ENCODE measurements at regions not wholly inside any gene's neighbourhood (a gene's known extent, or its start where the extent isn't known, plus 50 kb on each side); places are given as distances from the start of the nearest gene placed in this dataset.

GRCh38 chr11:109769858-109770257 lies 323.3 kb upstream of the ZC3H12C start:
- no peak for DNase-seq (ENCODE audit: low read depth in 6 of 9, low spot score in 9 of 9)
- no peaks in the 10 kb centered on the region for H3K4me1 ChIP-seq (ENCODE audit: control insufficient read depth in 2 of 2, insufficient read depth in 2 of 2, low read length in 2 of 2)
- H3K9me3 ChIP-seq (ENCODE audit: control insufficient read depth in 2 of 2, insufficient read depth in 1 of 2, low read length in 1 of 2): no peaks in the 10 kb centered on the region
- H3K27ac ChIP-seq (ENCODE audit: low read depth in 1 of 2, low read length in 1 of 2): no peak overlapping the region
- 93% methylated on average over 4 of the region's 4 CpGs for WGBS
- no peak overlapping the region for H3K4me3 ChIP-seq (ENCODE audit: low read length in 2 of 2)
- no peaks in the 10 kb centered on the region for H3K27me3 ChIP-seq (ENCODE audit: control insufficient read depth in 2 of 2, insufficient read depth in 1 of 2, low read length in 1 of 2)
- no peaks in the 10 kb centered on the region for H3K36me3 ChIP-seq (ENCODE audit: control insufficient read depth in 2 of 2, insufficient read depth in 2 of 2, low read length in 1 of 2)

- DNase-seq (ENCODE audit: low read depth in 6 of 9, low spot score in 9 of 9): no peak
- Histone ChIP-seq H3K9me3 (ENCODE audit: control insufficient read depth in 2 of 2, insufficient read depth in 1 of 2, low read length in 1 of 2) (no peaks in the 10 kb centered on the region), H3K27ac (ENCODE audit: low read depth in 1 of 2, low read length in 1 of 2) (no peak overlapping the region), H3K4me1 (ENCODE audit: control insufficient read depth in 2 of 2, insufficient read depth in 2 of 2, low read length in 2 of 2) (no peaks in the 10 kb centered on the region), H3K36me3 (ENCODE audit: control insufficient read depth in 2 of 2, insufficient read depth in 2 of 2, low read length in 1 of 2) (no peaks in the 10 kb centered on the region), H3K27me3 (ENCODE audit: control insufficient read depth in 2 of 2, insufficient read depth in 1 of 2, low read length in 1 of 2) (no peaks in the 10 kb centered on the region), H3K4me3 (ENCODE audit: low read length in 2 of 2) (no peak overlapping the region)
Observed at GRCh38 chr11:109770323-109770722, 322.9 kb upstream of the ZC3H12C start.

DNA sequence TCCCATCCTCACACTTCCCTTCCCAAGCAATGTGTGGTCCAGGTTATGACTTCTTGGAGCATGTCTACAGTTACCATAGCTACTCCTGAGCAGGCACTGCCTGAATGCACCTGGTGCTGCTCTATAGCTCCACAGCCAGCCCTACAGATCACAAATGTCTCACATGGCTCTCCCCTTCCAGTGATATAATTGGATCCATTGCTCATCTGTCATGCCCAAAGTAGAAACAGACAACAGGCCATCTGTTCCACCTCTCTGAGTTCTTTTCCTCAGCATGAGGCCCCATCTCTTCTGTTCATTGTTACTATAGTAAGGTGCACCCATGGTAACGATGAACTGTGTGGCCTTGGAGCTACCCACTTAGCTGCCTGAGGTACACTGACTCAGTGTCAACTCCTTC lies 320.3 kb upstream of the ZC3H12C start:
- no peak overlapping the region for H3K4me3 ChIP-seq (ENCODE audit: low read length in 2 of 2)
- H3K9me3 ChIP-seq (ENCODE audit: control insufficient read depth in 2 of 2, insufficient read depth in 1 of 2, low read length in 1 of 2): no peaks in the 10 kb centered on the region
- no peak for DNase-seq (ENCODE audit: low read depth in 6 of 9, low spot score in 9 of 9)
- no peaks in the 10 kb centered on the region for H3K27me3 ChIP-seq (ENCODE audit: control insufficient read depth in 2 of 2, insufficient read depth in 1 of 2, low read length in 1 of 2)
- 93% methylated on average over 1 of the region's 1 CpG for WGBS
- H3K27ac ChIP-seq (ENCODE audit: low read depth in 1 of 2, low read length in 1 of 2): no peak overlapping the region
- no peaks in the 10 kb centered on the region for H3K4me1 ChIP-seq (ENCODE audit: control insufficient read depth in 2 of 2, insufficient read depth in 2 of 2, low read length in 2 of 2)
- H3K36me3 ChIP-seq (ENCODE audit: control insufficient read depth in 2 of 2, insufficient read depth in 2 of 2, low read length in 1 of 2): no peaks in the 10 kb centered on the region

- Histone ChIP-seq H3K36me3 (ENCODE audit: control insufficient read depth in 2 of 2, insufficient read depth in 2 of 2, low read length in 1 of 2) (no peaks in the 10 kb centered on the region), H3K27me3 (ENCODE audit: control insufficient read depth in 2 of 2, insufficient read depth in 1 of 2, low read length in 1 of 2) (no peaks in the 10 kb centered on the region), H3K4me3 (ENCODE audit: low read length in 2 of 2) (no peak overlapping the region), H3K27ac (ENCODE audit: low read depth in 1 of 2, low read length in 1 of 2) (no peak overlapping the region), H3K4me1 (ENCODE audit: control insufficient read depth in 2 of 2, insufficient read depth in 2 of 2, low read length in 2 of 2) (no peaks in the 10 kb centered on the region), H3K9me3 (ENCODE audit: control insufficient read depth in 2 of 2, insufficient read depth in 1 of 2, low read length in 1 of 2) (no peaks in the 10 kb centered on the region)
- no peak for DNase-seq (ENCODE audit: low read depth in 6 of 9, low spot score in 9 of 9)
- WGBS: 95% methylated on average over 2 of the region's 2 CpGs
Observed at GRCh38 chr11:109775686-109776085, 317.5 kb upstream of the ZC3H12C start.

DNA sequence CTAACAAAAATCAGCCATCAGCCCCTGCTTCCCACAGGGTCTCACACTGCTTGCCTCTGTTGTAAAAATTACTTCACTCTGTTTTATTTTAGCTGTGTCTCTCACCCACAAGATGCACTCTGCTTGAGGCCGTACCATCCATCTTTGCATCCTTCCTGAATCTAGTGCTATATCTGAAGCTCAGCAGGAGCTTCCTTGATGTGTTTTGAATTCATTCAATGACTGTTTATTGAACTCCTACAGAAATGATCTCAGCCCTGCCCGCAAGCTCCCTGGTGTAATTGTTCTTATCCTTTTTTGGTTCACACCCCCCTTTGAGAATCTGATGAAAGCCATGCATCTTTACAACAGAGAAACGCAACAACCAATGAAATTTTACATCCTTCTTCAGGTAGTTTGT lies 310.2 kb upstream of the ZC3H12C start:
- no peak for DNase-seq (ENCODE audit: low read depth in 6 of 9, low spot score in 9 of 9)
- 96% methylated on average over 3 of the region's 3 CpGs for WGBS
- H3K4me1 ChIP-seq (ENCODE audit: control insufficient read depth in 2 of 2, insufficient read depth in 2 of 2, low read length in 2 of 2): peaks cover 0 to 16% of the 10 kb centered on the region in 2 donors
- H3K4me3 ChIP-seq (ENCODE audit: low read length in 2 of 2): no peak overlapping the region
- H3K36me3 ChIP-seq (ENCODE audit: control insufficient read depth in 2 of 2, insufficient read depth in 2 of 2, low read length in 1 of 2): no peaks in the 10 kb centered on the region
- H3K9me3 ChIP-seq (ENCODE audit: control insufficient read depth in 2 of 2, insufficient read depth in 1 of 2, low read length in 1 of 2): no peaks in the 10 kb centered on the region
- no peaks in the 10 kb centered on the region for H3K27me3 ChIP-seq (ENCODE audit: control insufficient read depth in 2 of 2, insufficient read depth in 1 of 2, low read length in 1 of 2)
- H3K27ac ChIP-seq (ENCODE audit: low read depth in 1 of 2, low read length in 1 of 2): no peak overlapping the region

DNA sequence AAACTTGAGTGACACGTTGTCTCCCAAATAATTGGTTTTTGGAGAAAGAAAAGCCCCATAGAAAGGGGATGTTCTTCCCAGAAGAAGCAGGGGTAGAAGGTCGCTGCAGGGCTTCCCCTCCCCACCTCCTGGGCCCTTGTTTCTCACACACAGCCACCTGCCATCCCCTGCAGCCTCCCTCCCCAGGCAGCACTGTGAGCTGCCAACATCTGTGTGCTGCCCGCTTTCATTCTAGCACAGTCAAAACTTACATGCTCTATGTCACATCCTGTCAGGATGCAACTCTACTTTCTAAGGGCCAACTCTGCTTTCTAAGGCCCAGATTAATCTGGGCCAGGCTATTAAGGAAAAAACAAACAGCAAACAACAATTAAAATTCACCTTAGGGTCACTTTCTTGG lies 309.4 kb upstream of the ZC3H12C start:
- H3K36me3 ChIP-seq (ENCODE audit: control insufficient read depth in 2 of 2, insufficient read depth in 2 of 2, low read length in 1 of 2): no peaks in the 10 kb centered on the region
- peaks cover 0 to 16% of the 10 kb centered on the region in 2 donors for H3K4me1 ChIP-seq (ENCODE audit: control insufficient read depth in 2 of 2, insufficient read depth in 2 of 2, low read length in 2 of 2)
- peak overlapping the region in 1 of 2 donors; percentile 65 for H3K27ac ChIP-seq (ENCODE audit: low read depth in 1 of 2, low read length in 1 of 2)
- WGBS: 61% methylated on average over 3 of the region's 3 CpGs
- no peaks in the 10 kb centered on the region for H3K9me3 ChIP-seq (ENCODE audit: control insufficient read depth in 2 of 2, insufficient read depth in 1 of 2, low read length in 1 of 2)
- DNase-seq (ENCODE audit: low read depth in 6 of 9, low spot score in 9 of 9): peak; percentile 9 to 64 (median 36)
- no peak overlapping the region for H3K4me3 ChIP-seq (ENCODE audit: low read length in 2 of 2)
- H3K27me3 ChIP-seq (ENCODE audit: control insufficient read depth in 2 of 2, insufficient read depth in 1 of 2, low read length in 1 of 2): no peaks in the 10 kb centered on the region

GRCh38 chr11:109784536-109784935 lies 308.7 kb upstream of the ZC3H12C start:
- 95% methylated on average over 3 of the region's 3 CpGs for WGBS
- no peak overlapping the region for H3K27ac ChIP-seq (ENCODE audit: low read depth in 1 of 2, low read length in 1 of 2)

GRCh38 chr11:109785198-109785597 lies 308.0 kb upstream of the ZC3H12C start:
- 99% methylated on average over 1 of the region's 1 CpG for WGBS

More at GRCh38 chr11:109784536-109784935, 308.7 kb upstream of the ZC3H12C start:
- no peak for DNase-seq (ENCODE audit: low read depth in 6 of 9, low spot score in 9 of 9)
- H3K27me3 ChIP-seq (ENCODE audit: control insufficient read depth in 2 of 2, insufficient read depth in 1 of 2, low read length in 1 of 2): no peaks in the 10 kb centered on the region
- H3K9me3 ChIP-seq (ENCODE audit: control insufficient read depth in 2 of 2, insufficient read depth in 1 of 2, low read length in 1 of 2): no peaks in the 10 kb centered on the region
- no peak overlapping the region for H3K4me3 ChIP-seq (ENCODE audit: low read length in 2 of 2)
- H3K36me3 ChIP-seq (ENCODE audit: control insufficient read depth in 2 of 2, insufficient read depth in 2 of 2, low read length in 1 of 2): no peaks in the 10 kb centered on the region
- H3K4me1 ChIP-seq (ENCODE audit: control insufficient read depth in 2 of 2, insufficient read depth in 2 of 2, low read length in 2 of 2): peaks cover 0 to 16% of the 10 kb centered on the region in 2 donors

GRCh38 chr11:109785714-109786113 lies 307.5 kb upstream of the ZC3H12C start:
- no peaks in the 10 kb centered on the region for H3K9me3 ChIP-seq (ENCODE audit: control insufficient read depth in 2 of 2, insufficient read depth in 1 of 2, low read length in 1 of 2)
- no peak overlapping the region for H3K27ac ChIP-seq (ENCODE audit: low read depth in 1 of 2, low read length in 1 of 2)
- peaks cover 0 to 16% of the 10 kb centered on the region in 2 donors for H3K4me1 ChIP-seq (ENCODE audit: control insufficient read depth in 2 of 2, insufficient read depth in 2 of 2, low read length in 2 of 2)
- H3K4me3 ChIP-seq (ENCODE audit: low read length in 2 of 2): no peak overlapping the region
- no peak for DNase-seq (ENCODE audit: low read depth in 6 of 9, low spot score in 9 of 9)
- no peaks in the 10 kb centered on the region for H3K27me3 ChIP-seq (ENCODE audit: control insufficient read depth in 2 of 2, insufficient read depth in 1 of 2, low read length in 1 of 2)
- 89% methylated on average over 4 of the region's 4 CpGs for WGBS
- H3K36me3 ChIP-seq (ENCODE audit: control insufficient read depth in 2 of 2, insufficient read depth in 2 of 2, low read length in 1 of 2): no peaks in the 10 kb centered on the region

More at GRCh38 chr11:109785198-109785597, 308.0 kb upstream of the ZC3H12C start:
- Histone ChIP-seq H3K9me3 (ENCODE audit: control insufficient read depth in 2 of 2, insufficient read depth in 1 of 2, low read length in 1 of 2) (no peaks in the 10 kb centered on the region), H3K27me3 (ENCODE audit: control insufficient read depth in 2 of 2, insufficient read depth in 1 of 2, low read length in 1 of 2) (no peaks in the 10 kb centered on the region), H3K27ac (ENCODE audit: low read depth in 1 of 2, low read length in 1 of 2) (no peak overlapping the region), H3K4me1 (ENCODE audit: control insufficient read depth in 2 of 2, insufficient read depth in 2 of 2, low read length in 2 of 2) (peaks cover 0 to 16% of the 10 kb centered on the region in 2 donors), H3K36me3 (ENCODE audit: control insufficient read depth in 2 of 2, insufficient read depth in 2 of 2, low read length in 1 of 2) (no peaks in the 10 kb centered on the region), H3K4me3 (ENCODE audit: low read length in 2 of 2) (no peak overlapping the region)
- no peak for DNase-seq (ENCODE audit: low read depth in 6 of 9, low spot score in 9 of 9)

Data from thymus (tissue), 11 donors.